ENCODE measurements at regions not wholly inside any gene's neighbourhood (a gene's known extent, or its start where the extent isn't known, plus 50 kb on each side); places are given as distances from the start of the nearest gene placed in this dataset.

- Histone ChIP-seq H2AFZ (ENCODE audit: low read depth, low read length) (no peak overlapping the region), H3K4me3 (ENCODE audit: low read length) (no peak overlapping the region), H3K9me3 (ENCODE audit: low read length) (no peaks in the 10 kb centered on the region), H3K9me2 (ENCODE audit: insufficient read depth, low read length) (no peaks in the 10 kb centered on the region), H3K9ac (ENCODE audit: low read length) (no peak overlapping the region), H3K79me2 (replicated peaks; ENCODE audit: insufficient read depth, low read length) (no peaks in the 10 kb centered on the region), H4K20me1 (ENCODE audit: insufficient read depth) (no peaks in the 10 kb centered on the region), H3K27ac (ENCODE audit: low read length) (no peak overlapping the region), H3F3A (ENCODE audit: insufficient read depth, low read length, poor library complexity, severe bottlenecking) (no peaks in the 10 kb centered on the region), H3K4me2 (ENCODE audit: low read length) (no peak overlapping the region), H3K27me3 (ENCODE audit: insufficient read depth, low read depth, low read length) (no peaks in the 10 kb centered on the region), H3K36me3 (ENCODE audit: insufficient read depth, low read length) (no peaks in the 10 kb centered on the region)
- TF ChIP-seq REST (IDR thresholded peaks at IDR 0.05; ENCODE audit: borderline replicate concordance) = no peak
- TF ChIP-seq POLR2AphosphoS5 (IDR thresholded peaks at IDR 0.05) = no peak
- no peak for TF ChIP-seq MXI1 (conservative IDR thresholded peaks at IDR 0.05; ENCODE audit: poor library complexity, severe bottlenecking)
- no peak for TF ChIP-seq EZH2 (IDR thresholded peaks at IDR 0.05; ENCODE audit: borderline replicate concordance, insufficient read depth, low read length, poor library complexity, severe bottlenecking)
- TF ChIP-seq TAF1 (IDR thresholded peaks at IDR 0.05; ENCODE audit: low read depth) = no peak
- TF ChIP-seq SMC3 (conservative IDR thresholded peaks at IDR 0.05; ENCODE audit: poor library complexity) = no peak
- no peak for TF ChIP-seq EP300 (conservative IDR thresholded peaks at IDR 0.05; ENCODE audit: poor library complexity, severe bottlenecking)
- TF ChIP-seq RAD21 (conservative IDR thresholded peaks at IDR 0.05) = no peak
- no peak for TF ChIP-seq CTCF (IDR thresholded peaks at IDR 0.05; ENCODE audit: poor library complexity, severe bottlenecking)
These were observed 185.2 kb downstream of the ANXA2 start for GRCh38 chr15:60212536-60212935.

GRCh38 chr15:60213377-60214000, 184.3 kb downstream of the ANXA2 start:
- Histone ChIP-seq H4K20me1 (ENCODE audit: insufficient read depth) (no peaks in the 10 kb centered on the region), H3K4me2 (ENCODE audit: low read length) (no peak overlapping the region), H3F3A (ENCODE audit: insufficient read depth, low read length, poor library complexity, severe bottlenecking) (no peaks in the 10 kb centered on the region), H3K27ac (ENCODE audit: low read length) (no peak overlapping the region), H3K36me3 (ENCODE audit: insufficient read depth, low read length) (no peaks in the 10 kb centered on the region), H3K79me2 (replicated peaks; ENCODE audit: insufficient read depth, low read length) (no peaks in the 10 kb centered on the region), H2AFZ (ENCODE audit: low read depth, low read length) (no peak overlapping the region), H3K9me3 (ENCODE audit: low read length) (no peaks in the 10 kb centered on the region), H3K9me2 (ENCODE audit: insufficient read depth, low read length) (no peaks in the 10 kb centered on the region), H3K9ac (ENCODE audit: low read length) (no peak overlapping the region), H3K4me3 (ENCODE audit: low read length) (no peak overlapping the region), H3K27me3 (ENCODE audit: insufficient read depth, low read depth, low read length) (no peaks in the 10 kb centered on the region)
- TF ChIP-seq MXI1 (conservative IDR thresholded peaks at IDR 0.05; ENCODE audit: poor library complexity, severe bottlenecking) (no peak), RAD21 (conservative IDR thresholded peaks at IDR 0.05) (no peak), POLR2AphosphoS5 (IDR thresholded peaks at IDR 0.05) (no peak), REST (IDR thresholded peaks at IDR 0.05; ENCODE audit: borderline replicate concordance) (no peak), EP300 (conservative IDR thresholded peaks at IDR 0.05; ENCODE audit: poor library complexity, severe bottlenecking) (no peak), TAF1 (IDR thresholded peaks at IDR 0.05; ENCODE audit: low read depth) (no peak), EZH2 (IDR thresholded peaks at IDR 0.05; ENCODE audit: borderline replicate concordance, insufficient read depth, low read length, poor library complexity, severe bottlenecking) (no peak)

All from neural cell (in vitro differentiated cells).